ENCODE measurements at regions not wholly inside any gene's neighbourhood (a gene's known extent, or its start where the extent isn't known, plus 50 kb on each side); places are given as distances from the start of the nearest gene placed in this dataset.

DNA sequence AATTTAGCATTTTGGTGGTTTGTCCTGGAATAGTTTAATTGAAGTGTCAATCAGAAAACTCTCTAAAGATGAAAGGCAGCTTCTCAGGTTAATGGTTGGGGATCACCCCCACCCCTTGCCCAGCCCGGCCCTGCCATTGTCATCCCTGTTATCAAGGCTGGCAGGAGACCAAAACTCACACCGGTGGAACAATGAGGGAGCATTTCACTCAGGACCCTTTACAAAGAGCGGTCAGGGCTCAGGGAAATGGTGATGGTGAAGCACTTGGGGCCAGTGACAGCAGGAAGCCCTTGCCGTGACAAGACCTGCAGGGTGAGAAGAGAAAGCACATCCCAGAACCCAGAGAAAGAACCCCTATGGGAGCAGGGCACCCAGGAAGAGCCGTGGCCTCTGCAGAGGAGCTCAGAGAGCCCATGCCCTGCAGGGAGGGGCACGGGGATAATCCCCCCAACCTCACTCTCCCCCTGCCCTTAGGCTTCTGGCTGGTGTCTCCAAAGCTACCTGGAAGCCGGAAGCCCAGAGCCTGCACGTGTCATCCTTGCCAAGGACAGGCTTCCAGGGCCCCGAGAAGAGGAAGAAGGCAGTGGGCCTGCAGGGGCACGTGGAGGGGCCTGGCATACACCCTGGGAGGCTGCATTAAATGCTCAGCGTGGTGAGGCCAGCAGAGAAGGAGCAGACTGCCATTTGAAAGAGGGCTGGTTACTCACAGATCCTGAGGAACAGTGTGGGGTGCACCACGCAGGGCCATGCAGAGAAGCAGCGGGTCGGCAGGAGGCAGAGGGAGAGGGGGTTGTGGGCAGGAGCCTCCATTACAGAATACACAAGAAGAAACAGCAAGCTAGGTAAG, 80.6 kb upstream of the PRR20G start:
- no peak overlapping the region for H3K27ac ChIP-seq
- WGBS, 2 donors: 62% methylated on average over 5 to 9 of the region's 14 CpGs

DNA sequence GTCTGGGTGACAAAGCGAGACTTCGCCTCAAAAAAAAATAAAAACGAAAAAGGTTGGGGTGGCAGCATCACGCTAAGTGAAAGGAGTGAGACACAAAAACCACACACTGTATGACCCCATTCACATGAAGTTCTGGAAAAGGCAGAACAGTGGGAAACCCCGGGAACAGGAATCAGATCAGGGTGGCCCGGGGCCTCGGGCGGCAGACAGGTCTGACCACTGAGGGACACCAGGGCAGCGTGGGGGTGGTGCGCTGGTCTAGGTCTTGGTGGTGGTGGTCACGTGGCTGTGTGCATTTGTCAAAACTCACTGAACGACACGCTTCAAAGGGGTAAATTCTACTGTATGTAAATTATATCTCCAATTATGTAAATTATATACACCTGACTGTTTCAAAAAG, 79.7 kb upstream of the PRR20G start:
- no peak overlapping the region for H3K27ac ChIP-seq
- H3K4me1 ChIP-seq: no peaks in the 10 kb centered on the region
- TF ChIP-seq, protein P1, sequence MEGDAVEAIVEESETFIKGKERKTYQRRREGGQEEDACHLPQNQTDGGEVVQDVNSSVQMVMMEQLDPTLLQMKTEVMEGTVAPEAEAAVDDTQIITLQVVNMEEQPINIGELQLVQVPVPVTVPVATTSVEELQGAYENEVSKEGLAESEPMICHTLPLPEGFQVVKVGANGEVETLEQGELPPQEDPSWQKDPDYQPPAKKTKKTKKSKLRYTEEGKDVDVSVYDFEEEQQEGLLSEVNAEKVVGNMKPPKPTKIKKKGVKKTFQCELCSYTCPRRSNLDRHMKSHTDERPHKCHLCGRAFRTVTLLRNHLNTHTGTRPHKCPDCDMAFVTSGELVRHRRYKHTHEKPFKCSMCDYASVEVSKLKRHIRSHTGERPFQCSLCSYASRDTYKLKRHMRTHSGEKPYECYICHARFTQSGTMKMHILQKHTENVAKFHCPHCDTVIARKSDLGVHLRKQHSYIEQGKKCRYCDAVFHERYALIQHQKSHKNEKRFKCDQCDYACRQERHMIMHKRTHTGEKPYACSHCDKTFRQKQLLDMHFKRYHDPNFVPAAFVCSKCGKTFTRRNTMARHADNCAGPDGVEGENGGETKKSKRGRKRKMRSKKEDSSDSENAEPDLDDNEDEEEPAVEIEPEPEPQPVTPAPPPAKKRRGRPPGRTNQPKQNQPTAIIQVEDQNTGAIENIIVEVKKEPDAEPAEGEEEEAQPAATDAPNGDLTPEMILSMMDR (IDR thresholded peaks at IDR 0.05): no peak
- no peak for TF ChIP-seq POLR2A (IDR thresholded peaks at IDR 0.05)
- H3K36me3 ChIP-seq: no peaks in the 10 kb centered on the region
- H3K4me3 ChIP-seq: no peak overlapping the region
- H3K27me3 ChIP-seq: peaks cover 0 to 71% (median 0%) of the 10 kb centered on the region in 4 donors
- intact Hi-C loops (cut with DNase I): no loop called here
- no peaks in the 10 kb centered on the region for H3K9me3 ChIP-seq
- 81 to 87% methylated on average over 13 of the region's 13 CpGs for WGBS, 2 donors
- no peak for DNase-seq

More for the DNA sequence above, 80.6 kb upstream of the PRR20G start:
- Histone ChIP-seq H3K4me3 (no peak overlapping the region), H3K36me3 (no peaks in the 10 kb centered on the region), H3K4me1 (no peaks in the 10 kb centered on the region), H3K9me3 (no peaks in the 10 kb centered on the region), H3K27me3 (peaks cover 0 to 63% (median 0%) of the 10 kb centered on the region in 4 donors)
- TF ChIP-seq, protein P1 (IDR thresholded peaks at IDR 0.05): no peak
- TF ChIP-seq POLR2A (IDR thresholded peaks at IDR 0.05): no peak
- intact Hi-C loops (cut with DNase I): no loop called here
- no peak for DNase-seq

DNA sequence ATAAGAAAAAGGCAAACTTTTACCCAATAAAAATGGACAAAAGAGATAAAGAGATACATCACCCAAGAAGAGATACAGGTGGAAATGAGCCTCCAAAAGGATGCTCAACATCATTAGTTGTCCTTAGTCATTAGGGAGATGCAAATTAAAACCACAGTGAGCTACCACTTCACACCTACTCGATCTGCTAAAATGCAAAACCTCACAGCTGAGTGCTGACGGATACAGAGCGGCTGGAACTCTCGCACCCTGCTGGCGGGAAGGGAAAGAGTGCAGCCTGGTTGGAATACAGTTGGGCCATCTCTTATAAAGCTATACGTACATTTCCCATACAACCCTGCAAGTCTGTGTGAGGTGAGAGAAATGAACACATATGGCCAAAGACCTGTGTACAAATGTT, 78.5 kb upstream of the PRR20G start:
- no peak for TF ChIP-seq POLR2A (IDR thresholded peaks at IDR 0.05)
- TF ChIP-seq, protein P1 (IDR thresholded peaks at IDR 0.05): no peak
- H3K4me1 ChIP-seq: no peaks in the 10 kb centered on the region
- H3K36me3 ChIP-seq: no peaks in the 10 kb centered on the region
- peaks cover 0 to 73% (median 0%) of the 10 kb centered on the region in 4 donors for H3K27me3 ChIP-seq
- no peak for DNase-seq
- no peak overlapping the region for H3K4me3 ChIP-seq
- H3K27ac ChIP-seq: no peak overlapping the region
- intact Hi-C loops (cut with DNase I): no loop called here
- H3K9me3 ChIP-seq: no peaks in the 10 kb centered on the region
- 48 to 59% methylated on average over 6 of the region's 6 CpGs for WGBS, 2 donors

DNA sequence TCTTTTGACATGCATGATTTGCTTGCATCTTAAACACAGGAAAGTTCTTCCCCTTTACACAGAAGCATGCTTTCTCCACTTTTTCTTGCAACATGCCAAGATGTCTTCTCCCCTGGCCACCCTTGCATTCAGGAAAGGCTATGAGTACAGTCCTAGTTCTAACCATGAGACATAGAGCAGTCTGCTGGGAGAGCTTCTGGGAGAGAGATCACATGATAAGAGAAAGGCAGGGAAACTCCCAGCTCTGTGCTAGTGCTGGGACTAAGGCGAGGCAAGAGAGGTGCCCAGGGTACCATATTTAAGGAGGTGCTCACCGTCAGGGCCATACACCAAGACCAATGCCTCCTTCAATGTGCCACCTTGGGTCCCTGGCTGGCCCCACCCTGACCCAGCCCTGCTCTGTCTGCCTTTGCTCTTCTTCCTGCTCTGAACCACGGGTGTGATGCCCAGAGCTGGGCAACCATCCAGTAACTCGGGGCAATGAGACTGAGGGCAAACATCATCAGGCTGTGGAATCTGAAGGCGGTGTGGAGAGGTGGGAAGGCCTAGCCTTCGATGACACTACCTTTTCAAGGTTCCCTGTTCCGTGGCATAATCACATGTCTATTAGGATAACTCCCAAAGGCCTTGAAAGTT, 77.4 kb upstream of the PRR20G start:
- peaks cover 0 to 66% (median 0%) of the 10 kb centered on the region in 4 donors for H3K27me3 ChIP-seq
- H3K36me3 ChIP-seq: no peaks in the 10 kb centered on the region
- DNase-seq: no peak
- TF ChIP-seq, protein P1 (IDR thresholded peaks at IDR 0.05): no peak
- TF ChIP-seq POLR2A (IDR thresholded peaks at IDR 0.05): no peak
- 69 to 77% methylated on average over 5 to 7 of the region's 7 CpGs for WGBS, 2 donors
- no peak overlapping the region for H3K4me3 ChIP-seq
- no peaks in the 10 kb centered on the region for H3K4me1 ChIP-seq
- H3K9me3 ChIP-seq: no peaks in the 10 kb centered on the region
- intact Hi-C loops (cut with DNase I): no loop called here
- no peak overlapping the region for H3K27ac ChIP-seq

DNA sequence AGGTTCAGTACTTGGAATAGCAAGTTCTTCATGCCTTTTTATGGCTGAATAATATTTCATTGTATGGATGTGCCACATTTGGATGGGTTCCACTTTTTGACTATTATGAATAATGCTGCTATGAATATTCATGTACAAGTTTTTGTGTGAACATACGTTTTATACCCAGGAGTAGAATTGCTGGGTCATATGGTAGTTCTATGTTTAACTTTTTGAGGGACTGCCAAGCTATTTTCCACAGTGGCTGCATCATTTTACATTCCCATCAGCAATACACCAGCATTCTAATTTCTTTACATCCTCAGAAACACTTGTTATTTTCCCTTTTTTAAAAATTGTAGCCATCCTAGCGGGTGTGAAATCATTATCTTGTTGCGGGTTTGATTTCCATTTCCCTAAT, 76.0 kb upstream of the PRR20G start:
- no peaks in the 10 kb centered on the region for H3K9me3 ChIP-seq
- TF ChIP-seq POLR2A (IDR thresholded peaks at IDR 0.05): no peak
- TF ChIP-seq, protein P1 (IDR thresholded peaks at IDR 0.05): no peak
- H3K4me3 ChIP-seq: no peak overlapping the region
- no peaks in the 10 kb centered on the region for H3K36me3 ChIP-seq
- no peaks in the 10 kb centered on the region for H3K4me1 ChIP-seq
- no peak overlapping the region for H3K27ac ChIP-seq
- intact Hi-C loops (cut with DNase I): no loop called here
- peaks cover 0 to 54% (median 0%) of the 10 kb centered on the region in 4 donors for H3K27me3 ChIP-seq
- WGBS, 2 donors: 78 to 79% methylated on average over 3 of the region's 3 CpGs
- no peak for DNase-seq

All from esophagus squamous epithelium (tissue), 5 donors.